ENCODE measurements at regions not wholly inside any gene's neighbourhood (a gene's known extent, or its start where the extent isn't known, plus 50 kb on each side); places are given as distances from the start of the nearest gene placed in this dataset.

DNA sequence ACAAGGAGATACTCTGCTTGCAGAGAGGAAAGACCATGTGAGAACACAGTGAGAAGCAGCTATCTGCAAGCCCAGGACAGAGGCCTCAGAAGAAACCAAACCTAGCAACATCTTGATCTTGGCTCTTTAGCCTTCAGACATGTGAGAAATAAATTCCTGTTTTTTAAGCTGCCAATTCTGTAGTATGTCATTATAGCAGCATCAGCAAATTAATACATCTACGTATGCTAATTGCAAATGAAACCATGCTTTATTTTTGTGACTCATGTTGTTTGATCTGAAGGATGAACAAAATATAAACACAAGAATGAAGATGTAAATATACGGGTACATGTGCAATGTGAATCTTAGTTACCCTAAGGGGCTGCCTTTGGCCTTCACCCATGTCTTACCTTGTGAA is 714.4 kb upstream of the ARPP21 start:
- no peak overlapping the region for H4K8ac ChIP-seq (ENCODE audit: low read depth, low read length)
- no peak overlapping the region for H3K14ac ChIP-seq (ENCODE audit: low read length)
- no peak overlapping the region for H2BK12ac ChIP-seq (ENCODE audit: low read length)
- H3K27ac ChIP-seq (ENCODE audit: low read depth, low read length), result no peak overlapping the region
- no peak overlapping the region for H3K4ac ChIP-seq (ENCODE audit: low read depth, low read length)
- DNase-seq, result no peak
- H3K79me2 ChIP-seq (ENCODE audit: control insufficient read depth, insufficient read depth, low read length, poor library complexity), result no peaks in the 10 kb centered on the region
- no peak overlapping the region for H3K4me3 ChIP-seq (ENCODE audit: low read depth, low read length)
- no peak overlapping the region for H3K9ac ChIP-seq (ENCODE audit: low read length)
- no peak overlapping the region for H3K23ac ChIP-seq (ENCODE audit: low read length)
- no peak overlapping the region for H2BK5ac ChIP-seq (ENCODE audit: low read depth, low read length, poor library complexity)
- H4K91ac ChIP-seq (ENCODE audit: low read depth, low read length), result no peak overlapping the region
- no peaks in the 10 kb centered on the region for H3K27me3 ChIP-seq (ENCODE audit: insufficient read depth, low read length)
- no peak overlapping the region for H2AFZ ChIP-seq (ENCODE audit: insufficient read depth, low read length, poor library complexity)
- no peaks in the 10 kb centered on the region for H3K36me3 ChIP-seq (ENCODE audit: control insufficient read depth in 1 of 2, insufficient read depth in 2 of 2, low read length in 2 of 2)
- no CpG with 5 or more reads among the region's 2 CpGs for WGBS (ENCODE audit: extremely low coverage, insufficient coverage, insufficient read length)
- no peaks in the 10 kb centered on the region for H3K9me3 ChIP-seq (ENCODE audit: insufficient read depth, low read depth, low read length)
- H3K18ac ChIP-seq (ENCODE audit: low read length), result no peak overlapping the region
- H3K4me1 ChIP-seq (ENCODE audit: control insufficient read depth in 1 of 2, insufficient read depth in 2 of 2, low read length in 2 of 2), result no peaks in the 10 kb centered on the region
- H2AK5ac ChIP-seq (ENCODE audit: low read length), result no peak overlapping the region
- H4K12ac ChIP-seq (ENCODE audit: low read depth, low read length), result no peak overlapping the region
- H2BK120ac ChIP-seq (ENCODE audit: insufficient read depth, low read length, poor library complexity), result no peak overlapping the region
- H3K79me1 ChIP-seq (ENCODE audit: low read length), result no peaks in the 10 kb centered on the region
- no peak overlapping the region for H3K4me2 ChIP-seq (ENCODE audit: low read length)

DNA sequence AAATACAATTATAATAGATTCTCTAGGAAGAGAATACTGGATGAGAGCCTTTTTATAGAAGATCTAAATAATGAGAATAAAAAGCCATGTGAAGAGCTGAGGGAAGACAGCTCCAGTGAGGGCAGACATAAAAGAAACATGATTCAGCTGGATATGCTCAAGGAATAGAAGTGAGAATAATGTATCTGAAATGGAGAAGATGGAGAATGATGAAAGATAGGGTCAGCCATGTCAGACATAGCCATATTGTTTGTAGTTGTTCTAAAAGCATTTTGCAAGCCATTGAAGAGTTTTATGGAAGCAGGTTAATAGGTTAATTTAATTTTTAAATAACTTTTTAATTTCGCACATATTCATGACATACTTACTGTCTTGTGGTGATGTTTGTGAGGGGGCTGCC is 713.5 kb upstream of the ARPP21 start:
- Histone ChIP-seq H2AFZ (ENCODE audit: insufficient read depth, low read length, poor library complexity) (no peak overlapping the region), H3K27ac (ENCODE audit: low read depth, low read length) (no peak overlapping the region), H3K79me1 (ENCODE audit: low read length) (no peaks in the 10 kb centered on the region), H3K4me2 (ENCODE audit: low read length) (no peak overlapping the region), H3K18ac (ENCODE audit: low read length) (no peak overlapping the region), H3K14ac (ENCODE audit: low read length) (no peak overlapping the region), H2BK12ac (ENCODE audit: low read length) (no peak overlapping the region), H3K79me2 (ENCODE audit: control insufficient read depth, insufficient read depth, low read length, poor library complexity) (no peaks in the 10 kb centered on the region), H3K4me3 (ENCODE audit: low read depth, low read length) (no peak overlapping the region), H3K36me3 (ENCODE audit: control insufficient read depth in 1 of 2, insufficient read depth in 2 of 2, low read length in 2 of 2) (no peaks in the 10 kb centered on the region), H3K4me1 (ENCODE audit: control insufficient read depth in 1 of 2, insufficient read depth in 2 of 2, low read length in 2 of 2) (no peaks in the 10 kb centered on the region), H2BK5ac (ENCODE audit: low read depth, low read length, poor library complexity) (no peak overlapping the region), H2AK5ac (ENCODE audit: low read length) (no peak overlapping the region), H3K9me3 (ENCODE audit: insufficient read depth, low read depth, low read length) (peaks cover 2% of the 10 kb centered on the region), H3K27me3 (ENCODE audit: insufficient read depth, low read length) (no peaks in the 10 kb centered on the region), H2BK120ac (ENCODE audit: insufficient read depth, low read length, poor library complexity) (no peak overlapping the region), H4K8ac (ENCODE audit: low read depth, low read length) (no peak overlapping the region), H4K12ac (ENCODE audit: low read depth, low read length) (no peak overlapping the region), H3K23ac (ENCODE audit: low read length) (no peak overlapping the region), H3K9ac (ENCODE audit: low read length) (no peak overlapping the region), H3K4ac (ENCODE audit: low read depth, low read length) (no peak overlapping the region), H4K91ac (ENCODE audit: low read depth, low read length) (no peak overlapping the region)
- no peak for DNase-seq
- WGBS (ENCODE audit: extremely low coverage, insufficient coverage, insufficient read length), result no CpG with 5 or more reads among the region's 1 CpG

DNA sequence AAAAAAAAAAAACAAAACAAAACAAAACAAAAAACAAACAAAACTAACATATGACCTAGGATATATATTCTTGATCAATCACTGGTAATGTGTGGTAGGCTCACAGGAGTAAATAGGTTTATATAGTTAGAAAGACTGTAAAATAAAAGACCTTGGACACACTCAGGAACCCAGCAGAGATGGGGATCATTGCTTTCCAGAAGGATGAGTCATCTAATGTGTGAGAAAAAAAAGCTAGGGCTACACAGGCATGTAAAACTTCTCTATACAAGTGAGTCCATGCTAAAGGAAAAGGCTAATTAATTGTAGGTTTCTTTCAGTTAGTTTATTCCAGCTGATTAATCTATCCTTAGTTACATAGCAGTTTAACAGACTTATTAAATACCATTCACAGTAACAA is 710.3 kb upstream of the ARPP21 start:
- H3K9ac ChIP-seq (ENCODE audit: low read length), result no peak overlapping the region
- H3K27ac ChIP-seq (ENCODE audit: low read depth, low read length), result no peak overlapping the region
- H3K4me2 ChIP-seq (ENCODE audit: low read length), result no peak overlapping the region
- no peak overlapping the region for H4K91ac ChIP-seq (ENCODE audit: low read depth, low read length)
- H3K79me2 ChIP-seq (ENCODE audit: control insufficient read depth, insufficient read depth, low read length, poor library complexity), result no peaks in the 10 kb centered on the region
- H2BK12ac ChIP-seq (ENCODE audit: low read length), result no peak overlapping the region
- H3K36me3 ChIP-seq (ENCODE audit: control insufficient read depth in 1 of 2, insufficient read depth in 2 of 2, low read length in 2 of 2), result no peaks in the 10 kb centered on the region
- peaks cover 2% of the 10 kb centered on the region for H3K9me3 ChIP-seq (ENCODE audit: insufficient read depth, low read depth, low read length)
- no peaks in the 10 kb centered on the region for H3K79me1 ChIP-seq (ENCODE audit: low read length)
- no peak overlapping the region for H2AFZ ChIP-seq (ENCODE audit: insufficient read depth, low read length, poor library complexity)
- no peak overlapping the region for H3K14ac ChIP-seq (ENCODE audit: low read length)
- no peaks in the 10 kb centered on the region for H3K4me1 ChIP-seq (ENCODE audit: control insufficient read depth in 1 of 2, insufficient read depth in 2 of 2, low read length in 2 of 2)
- no peak for DNase-seq
- H3K18ac ChIP-seq (ENCODE audit: low read length), result no peak overlapping the region
- H4K12ac ChIP-seq (ENCODE audit: low read depth, low read length), result no peak overlapping the region
- H4K8ac ChIP-seq (ENCODE audit: low read depth, low read length), result no peak overlapping the region
- H3K4ac ChIP-seq (ENCODE audit: low read depth, low read length), result no peak overlapping the region
- no peak overlapping the region for H2AK5ac ChIP-seq (ENCODE audit: low read length)
- no peak overlapping the region for H3K23ac ChIP-seq (ENCODE audit: low read length)
- H2BK5ac ChIP-seq (ENCODE audit: low read depth, low read length, poor library complexity), result no peak overlapping the region
- no peak overlapping the region for H2BK120ac ChIP-seq (ENCODE audit: insufficient read depth, low read length, poor library complexity)
- H3K4me3 ChIP-seq (ENCODE audit: low read depth, low read length), result no peak overlapping the region
- H3K27me3 ChIP-seq (ENCODE audit: insufficient read depth, low read length), result no peaks in the 10 kb centered on the region

GRCh38 chr3:34934660-34935059 is 704.7 kb upstream of the ARPP21 start:
- H3K4me3 ChIP-seq (ENCODE audit: low read depth, low read length), result no peak overlapping the region
- H3K79me1 ChIP-seq (ENCODE audit: low read length), result no peaks in the 10 kb centered on the region
- no peak overlapping the region for H3K27ac ChIP-seq (ENCODE audit: low read depth, low read length)
- DNase-seq, result peak in 1 of 2 donors; percentile 6
- peaks cover 2% of the 10 kb centered on the region for H3K9me3 ChIP-seq (ENCODE audit: insufficient read depth, low read depth, low read length)
- H3K4me1 ChIP-seq (ENCODE audit: control insufficient read depth in 1 of 2, insufficient read depth in 2 of 2, low read length in 2 of 2), result no peaks in the 10 kb centered on the region
- H3K79me2 ChIP-seq (ENCODE audit: control insufficient read depth, insufficient read depth, low read length, poor library complexity), result no peaks in the 10 kb centered on the region
- no peak overlapping the region for H3K18ac ChIP-seq (ENCODE audit: low read length)
- H3K36me3 ChIP-seq (ENCODE audit: control insufficient read depth in 1 of 2, insufficient read depth in 2 of 2, low read length in 2 of 2), result no peaks in the 10 kb centered on the region
- no peak overlapping the region for H4K8ac ChIP-seq (ENCODE audit: low read depth, low read length)
- no peak overlapping the region for H3K4me2 ChIP-seq (ENCODE audit: low read length)
- H2BK5ac ChIP-seq (ENCODE audit: low read depth, low read length, poor library complexity), result no peak overlapping the region
- no peak overlapping the region for H3K9ac ChIP-seq (ENCODE audit: low read length)
- no peaks in the 10 kb centered on the region for H3K27me3 ChIP-seq (ENCODE audit: insufficient read depth, low read length)
- no peak overlapping the region for H4K91ac ChIP-seq (ENCODE audit: low read depth, low read length)
- no peak overlapping the region for H3K4ac ChIP-seq (ENCODE audit: low read depth, low read length)
- H4K12ac ChIP-seq (ENCODE audit: low read depth, low read length), result no peak overlapping the region
- no peak overlapping the region for H2AFZ ChIP-seq (ENCODE audit: insufficient read depth, low read length, poor library complexity)
- H2AK5ac ChIP-seq (ENCODE audit: low read length), result no peak overlapping the region
- no peak overlapping the region for H2BK120ac ChIP-seq (ENCODE audit: insufficient read depth, low read length, poor library complexity)
- no peak overlapping the region for H3K23ac ChIP-seq (ENCODE audit: low read length)
- H3K14ac ChIP-seq (ENCODE audit: low read length), result no peak overlapping the region
- H2BK12ac ChIP-seq (ENCODE audit: low read length), result no peak overlapping the region

DNA sequence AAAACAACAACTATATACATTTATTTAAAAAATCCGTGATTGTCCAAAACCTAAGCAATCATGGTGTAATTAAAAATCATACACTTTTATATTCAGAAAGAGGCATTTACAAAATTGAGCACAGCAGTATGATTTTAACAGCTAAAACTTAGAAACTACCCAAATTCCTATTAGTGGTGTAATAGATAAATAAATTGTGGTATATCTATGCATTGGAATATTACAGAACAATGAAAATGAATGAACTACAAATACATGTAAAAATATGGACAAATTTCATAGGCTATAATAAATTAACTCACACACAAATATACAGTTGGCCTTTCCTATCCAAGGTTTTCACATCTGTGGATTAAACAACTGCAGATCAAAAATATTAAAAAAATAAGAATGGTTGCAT is 700.5 kb upstream of the ARPP21 start:
- H3K27me3 ChIP-seq (ENCODE audit: insufficient read depth, low read length), result no peaks in the 10 kb centered on the region
- no peak overlapping the region for H3K9ac ChIP-seq (ENCODE audit: low read length)
- H2BK120ac ChIP-seq (ENCODE audit: insufficient read depth, low read length, poor library complexity), result no peak overlapping the region
- no peak overlapping the region for H3K4me3 ChIP-seq (ENCODE audit: low read depth, low read length)
- no peaks in the 10 kb centered on the region for H3K9me3 ChIP-seq (ENCODE audit: insufficient read depth, low read depth, low read length)
- no peak overlapping the region for H2BK5ac ChIP-seq (ENCODE audit: low read depth, low read length, poor library complexity)
- no peaks in the 10 kb centered on the region for H3K79me2 ChIP-seq (ENCODE audit: control insufficient read depth, insufficient read depth, low read length, poor library complexity)
- no peak overlapping the region for H3K23ac ChIP-seq (ENCODE audit: low read length)
- H4K12ac ChIP-seq (ENCODE audit: low read depth, low read length), result no peak overlapping the region
- no peak overlapping the region for H2AK5ac ChIP-seq (ENCODE audit: low read length)
- no peak overlapping the region for H4K8ac ChIP-seq (ENCODE audit: low read depth, low read length)
- DNase-seq, result no peak
- no peak overlapping the region for H3K14ac ChIP-seq (ENCODE audit: low read length)
- H2AFZ ChIP-seq (ENCODE audit: insufficient read depth, low read length, poor library complexity), result no peak overlapping the region
- H4K91ac ChIP-seq (ENCODE audit: low read depth, low read length), result no peak overlapping the region
- no CpG with 5 or more reads among the region's 1 CpG for WGBS (ENCODE audit: extremely low coverage, insufficient coverage, insufficient read length)
- H3K79me1 ChIP-seq (ENCODE audit: low read length), result no peaks in the 10 kb centered on the region
- no peak overlapping the region for H3K4me2 ChIP-seq (ENCODE audit: low read length)
- no peak overlapping the region for H3K27ac ChIP-seq (ENCODE audit: low read depth, low read length)
- no peak overlapping the region for H3K18ac ChIP-seq (ENCODE audit: low read length)
- no peaks in the 10 kb centered on the region for H3K4me1 ChIP-seq (ENCODE audit: control insufficient read depth in 1 of 2, insufficient read depth in 2 of 2, low read length in 2 of 2)
- no peaks in the 10 kb centered on the region for H3K36me3 ChIP-seq (ENCODE audit: control insufficient read depth in 1 of 2, insufficient read depth in 2 of 2, low read length in 2 of 2)
- no peak overlapping the region for H3K4ac ChIP-seq (ENCODE audit: low read depth, low read length)
- H2BK12ac ChIP-seq (ENCODE audit: low read length), result no peak overlapping the region

Data from trophoblast cell (in vitro differentiated cells and primary cell).